Fibroblast of villous mesenchyme (primary cell): ENCODE measurements at regions not wholly inside any gene's neighbourhood (a gene's known extent, or its start where the extent isn't known, plus 50 kb on each side); places are given as distances from the start of the nearest gene placed in this dataset.

Experiments
- DNase-seq: peaks from one replicate; pipeline ENCODE4 v3.0.0-alpha.2; 2010; ENCODE audit warnings: low read depth
- H3K4me3 ChIP-seq: 2 replicates; pipeline ENCODE4 v1.5.1; 2011; ENCODE audit warnings: low read depth, mild to moderate bottlenecking, low read length
- CTCF ChIP-seq: IDR thresholded peaks from 2 replicates; pipeline ENCODE4 v1.5.1; 2012; ENCODE audit warnings: low read depth, mild to moderate bottlenecking, low read length; ENCODE audit not compliant: insufficient read depth

DNA sequence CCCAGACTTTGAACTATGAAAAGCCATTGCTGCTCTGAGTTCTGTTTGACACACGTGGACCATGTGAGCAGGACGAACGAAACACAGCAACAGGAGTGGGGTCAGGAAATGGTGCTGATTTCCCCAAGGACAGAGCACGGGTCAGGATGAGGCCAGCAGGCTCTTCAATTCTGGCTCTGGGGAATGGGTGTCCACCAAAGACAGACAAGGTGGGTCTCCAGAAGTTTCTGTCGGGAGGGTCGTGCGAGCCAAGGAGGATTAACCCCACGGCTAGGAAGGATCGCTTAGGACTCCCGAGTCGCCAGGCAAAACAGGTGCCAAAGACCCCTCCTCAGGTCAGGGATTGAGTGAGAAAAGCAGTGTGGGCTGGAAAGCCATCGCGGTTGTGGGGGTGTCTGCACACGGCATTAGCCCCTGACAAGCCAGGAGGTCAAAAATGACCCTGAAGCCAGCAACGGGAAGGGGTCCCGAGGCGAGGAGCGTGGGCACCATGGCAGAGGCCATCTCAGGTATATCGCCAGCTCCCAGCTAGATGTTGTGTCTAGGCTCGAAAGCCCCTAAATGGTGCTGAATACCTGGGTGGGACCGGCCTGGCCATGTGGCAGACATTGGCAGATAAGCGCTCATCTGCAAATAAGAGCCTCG, 213.9 kb upstream of the SALL3 start:
- no peak for DNase-seq
- TF ChIP-seq CTCF: no peak

GRCh38 chr18:78766651-78767533, 212.7 kb upstream of the SALL3 start:
- H3K4me3 ChIP-seq: no peak overlapping the region
- no peak for DNase-seq
- no peak for TF ChIP-seq CTCF

More for the DNA sequence above, 213.9 kb upstream of the SALL3 start:
- H3K4me3 ChIP-seq: no peak overlapping the region

- TF ChIP-seq CTCF: no peak
- DNase-seq: no peak
Measured at GRCh38 chr18:78767648-78768071, 212.0 kb upstream of the SALL3 start.

GRCh38 chr18:78768221-78768620, 211.4 kb upstream of the SALL3 start:
- no peak for DNase-seq
- no peak overlapping the region for H3K4me3 ChIP-seq
- no peak for TF ChIP-seq CTCF

More at GRCh38 chr18:78767648-78768071, 212.0 kb upstream of the SALL3 start:
- H3K4me3 ChIP-seq: no peak overlapping the region

- DNase-seq: no peak
- TF ChIP-seq CTCF: no peak
- no peak overlapping the region for H3K4me3 ChIP-seq
Measured at GRCh38 chr18:78768656-78769501, 210.7 kb upstream of the SALL3 start.

GRCh38 chr18:78769502-78770105, 210.0 kb upstream of the SALL3 start:
- TF ChIP-seq CTCF: no peak
- no peak for DNase-seq
- H3K4me3 ChIP-seq: no peak overlapping the region
